SK-N-MC (cell line): ENCODE measurements at regions not wholly inside any gene's neighbourhood (a gene's known extent, or its start where the extent isn't known, plus 50 kb on each side); places are given as distances from the start of the nearest gene placed in this dataset.

Experiments
- DNase-seq: peaks from one replicate; pipeline ENCODE4 v3.0.0-alpha.2; 2011; ENCODE audit warnings: low read depth, low spot score
- H3K27ac ChIP-seq: fragments of 200-600 bp; sonication (generic); 2 replicates; pipeline ENCODE4 v1.5.1; 2016; ENCODE audit warnings: mixed run types
- H3K36me3 ChIP-seq: fragments of 200-600 bp; sonication (generic); 2 replicates; pipeline ENCODE4 v1.6.1; 2017; ENCODE audit warnings: antibody characterized with exemption, low read length, mixed read lengths; ENCODE audit not compliant: insufficient read depth
- H3K4me3 ChIP-seq: fragments of 200-600 bp; sonication (generic); 2 replicates; pipeline ENCODE4 v1.5.1; 2016
- H3K9ac ChIP-seq: fragments of 200-600 bp; sonication (generic); 2 replicates; pipeline ENCODE4 v1.8.0; 2017; ENCODE audit warnings: mixed run types, mixed read lengths; ENCODE audit not compliant: insufficient read length
- H3K9me3 ChIP-seq: fragments of 200-600 bp; sonication (generic); 2 replicates; pipeline ENCODE4 v1.6.1; 2017; ENCODE audit warnings: low read depth, mild to moderate bottlenecking, antibody characterized with exemption, low read length, moderate library complexity, mixed read lengths
- EZH2 ChIP-seq: fragments of 200-600 bp; sonication (generic); IDR thresholded peaks from one replicate; pipeline ENCODE4 v1.6.1; 2017; ENCODE audit warnings: antibody characterized with exemption
- FOXP2 ChIP-seq: optimal IDR thresholded peaks from 2 replicates; pipeline ENCODE3; 2011; ENCODE audit warnings: mild to moderate bottlenecking, moderate library complexity; ENCODE audit not compliant: insufficient read depth; ENCODE audit errors: extremely low read length, control extremely low read depth
- POLR2AphosphoS5 ChIP-seq: IDR thresholded peaks from 2 replicates; pipeline ENCODE4 v1.6.1; 2012; ENCODE audit warnings: mild to moderate bottlenecking, low read depth, low read length, borderline replicate concordance

DNA sequence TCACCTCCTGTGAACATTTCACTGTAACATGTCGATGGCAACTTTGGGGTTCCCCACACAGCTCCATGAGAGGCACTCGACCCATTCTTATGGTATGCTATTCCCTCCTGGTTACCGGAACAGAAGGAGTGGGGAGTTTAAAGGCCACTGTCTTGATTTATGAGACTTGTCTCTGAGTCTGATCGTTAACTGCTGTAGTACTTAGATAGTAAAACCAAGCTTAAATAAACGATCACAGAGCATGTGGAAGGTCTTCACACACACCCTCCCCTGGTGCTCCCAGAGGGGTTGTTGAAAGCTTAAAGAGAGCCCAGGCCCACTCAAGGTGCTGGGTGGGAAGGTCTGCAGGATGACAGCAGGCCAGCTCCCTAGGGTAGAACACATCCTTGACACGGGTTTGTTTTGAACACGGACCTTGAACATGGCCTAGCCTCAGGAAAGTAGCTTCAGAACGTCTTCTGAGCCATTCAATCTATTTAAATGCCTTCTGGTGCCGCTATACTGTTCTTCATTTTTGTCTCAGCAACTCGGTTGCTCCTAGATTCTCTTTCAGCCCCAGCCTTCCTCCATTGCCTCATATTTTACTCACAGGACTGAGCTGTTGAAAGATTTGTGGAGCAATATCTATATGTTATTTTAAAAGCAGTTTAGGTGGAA is 335.3 kb downstream of the FGFR2 start:
- TF ChIP-seq EZH2 (no peak), FOXP2 (no peak)
- H3K4me3 ChIP-seq: no peak overlapping the region
- H3K9ac ChIP-seq: no peak overlapping the region
- H3K27ac ChIP-seq: no peak overlapping the region
- no peak for DNase-seq
- H3K9me3 ChIP-seq: no peaks in the 10 kb centered on the region
- no peaks in the 10 kb centered on the region for H3K36me3 ChIP-seq

DNA sequence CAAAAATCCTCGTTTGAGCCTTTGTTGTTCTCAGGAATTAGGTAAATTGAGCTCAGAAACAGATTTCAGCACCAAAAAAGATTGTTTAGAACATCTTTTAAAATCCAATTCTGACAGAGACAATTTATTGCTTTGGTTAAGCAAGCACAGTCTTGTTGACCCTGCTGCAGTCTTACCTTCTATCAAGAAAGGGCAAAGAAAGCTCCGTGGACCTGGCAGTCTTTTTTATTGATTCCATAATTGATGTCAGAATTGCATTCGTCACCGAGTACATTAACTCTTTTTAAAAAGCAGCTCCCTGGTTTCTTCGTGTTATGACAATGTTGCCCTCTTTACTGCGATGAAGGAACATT is 334.8 kb downstream of the FGFR2 start:
- H3K27ac ChIP-seq: no peak overlapping the region
- TF ChIP-seq FOXP2 (no peak), POLR2AphosphoS5 (no peak), EZH2 (no peak)

DNA sequence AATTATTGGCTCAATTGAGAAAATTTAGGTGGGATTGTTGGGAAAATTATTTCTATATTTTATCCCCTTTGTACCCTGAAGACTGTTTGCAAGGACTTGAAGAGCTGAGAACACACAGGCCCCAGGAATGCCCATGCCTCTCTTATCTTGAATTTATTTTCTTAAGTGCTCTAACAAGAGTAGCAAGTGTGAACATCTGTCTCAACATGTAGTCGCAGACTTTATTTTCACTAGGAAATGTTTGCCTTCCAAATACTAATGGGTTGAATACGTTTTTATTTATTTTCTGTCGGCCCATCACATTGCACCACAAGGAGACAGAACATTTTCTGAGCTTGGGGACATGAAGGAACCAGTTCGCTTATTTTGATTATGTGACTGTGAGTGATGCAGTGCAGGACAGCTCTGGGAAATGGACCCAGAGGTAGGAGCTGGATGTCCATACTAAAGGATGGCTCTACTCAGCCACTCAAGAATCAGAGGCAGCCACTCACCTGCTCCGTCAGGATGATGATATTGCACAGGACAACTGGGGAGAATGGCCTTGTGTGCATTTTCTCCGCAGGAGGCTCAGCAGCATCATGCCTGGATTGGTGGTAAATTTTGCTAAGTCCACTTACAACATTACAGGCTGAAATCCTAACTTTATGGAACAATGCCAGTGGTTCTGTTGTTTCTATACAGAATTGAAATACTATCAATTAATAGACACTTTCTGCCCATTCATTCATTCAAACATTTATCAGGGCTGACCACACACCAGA is 332.7 kb downstream of the FGFR2 start:
- DNase-seq: no peak
- TF ChIP-seq FOXP2: no peak
- no peak for TF ChIP-seq EZH2
- TF ChIP-seq POLR2AphosphoS5: no peak
- no peak overlapping the region for H3K27ac ChIP-seq
- no peaks in the 10 kb centered on the region for H3K36me3 ChIP-seq
- no peak overlapping the region for H3K4me3 ChIP-seq
- H3K9ac ChIP-seq: no peak overlapping the region
- H3K9me3 ChIP-seq: no peaks in the 10 kb centered on the region

More for the DNA sequence above, 334.8 kb downstream of the FGFR2 start:
- no peak for DNase-seq
- H3K9me3 ChIP-seq: no peaks in the 10 kb centered on the region
- H3K36me3 ChIP-seq: no peaks in the 10 kb centered on the region
- no peak overlapping the region for H3K9ac ChIP-seq
- no peak overlapping the region for H3K4me3 ChIP-seq

DNA sequence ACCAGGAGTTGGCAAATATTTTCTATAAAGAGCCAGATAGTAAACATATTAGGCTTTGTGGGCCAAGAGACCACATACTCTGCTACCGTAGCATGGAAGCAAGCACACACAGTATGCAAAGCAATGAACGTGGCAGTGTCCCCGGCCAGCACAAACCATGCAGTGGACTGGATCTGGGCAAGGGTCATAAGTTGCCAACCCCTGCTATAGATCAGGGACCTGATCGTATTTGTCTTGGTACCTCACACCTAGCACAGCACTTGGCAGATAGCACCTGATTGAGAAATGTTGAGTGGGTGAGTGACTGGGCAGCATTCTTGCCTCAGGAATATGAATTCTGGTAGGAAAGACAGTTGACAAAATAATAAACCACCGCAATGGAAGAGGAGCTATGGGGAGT is 331.9 kb downstream of the FGFR2 start:
- Histone ChIP-seq H3K9ac (no peak overlapping the region), H3K9me3 (no peaks in the 10 kb centered on the region), H3K36me3 (no peaks in the 10 kb centered on the region), H3K4me3 (no peak overlapping the region), H3K27ac (no peak overlapping the region)
- DNase-seq: no peak
- TF ChIP-seq FOXP2: no peak
- no peak for TF ChIP-seq EZH2
- TF ChIP-seq POLR2AphosphoS5: no peak

DNA sequence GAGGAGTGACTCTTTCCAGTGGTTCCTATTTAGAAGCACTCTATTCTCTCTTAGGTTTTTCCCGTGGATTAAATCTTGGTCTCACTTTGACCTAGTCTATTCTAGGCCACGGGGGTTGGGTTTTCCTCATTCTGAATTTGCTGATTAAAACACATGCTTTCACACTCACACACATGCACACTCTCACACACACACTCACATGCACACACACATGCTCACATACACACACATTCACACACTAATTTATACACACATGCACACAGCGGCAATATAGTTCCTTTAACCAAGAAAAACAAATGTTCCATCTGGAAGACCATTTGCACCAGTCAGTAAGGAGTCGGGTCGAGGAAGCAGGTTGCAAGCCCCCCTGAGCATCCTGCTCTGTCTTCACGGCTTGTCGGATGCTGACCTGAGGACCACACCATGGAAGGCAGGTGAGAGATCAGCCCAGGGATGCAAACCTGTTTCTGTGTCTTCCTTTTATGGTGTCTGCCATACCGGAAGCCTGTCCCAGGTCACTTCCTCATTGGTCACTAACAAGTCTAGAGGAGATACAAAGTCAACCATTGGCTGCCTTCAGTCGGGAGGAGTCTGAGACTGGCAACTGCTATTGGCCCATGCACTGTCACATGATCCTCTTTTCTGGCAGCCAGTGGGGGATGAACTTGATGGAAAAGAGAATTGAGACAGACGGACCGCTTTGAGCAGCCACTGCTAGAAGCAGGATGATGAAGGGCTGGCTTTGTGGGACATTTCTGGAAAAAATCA is 330.8 kb downstream of the FGFR2 start:
- Histone ChIP-seq H3K27ac (no peak overlapping the region), H3K9me3 (no peaks in the 10 kb centered on the region), H3K9ac (no peak overlapping the region), H3K4me3 (no peak overlapping the region), H3K36me3 (no peaks in the 10 kb centered on the region)
- no peak for DNase-seq
- TF ChIP-seq EZH2 (no peak), POLR2AphosphoS5 (no peak), FOXP2 (no peak)

DNA sequence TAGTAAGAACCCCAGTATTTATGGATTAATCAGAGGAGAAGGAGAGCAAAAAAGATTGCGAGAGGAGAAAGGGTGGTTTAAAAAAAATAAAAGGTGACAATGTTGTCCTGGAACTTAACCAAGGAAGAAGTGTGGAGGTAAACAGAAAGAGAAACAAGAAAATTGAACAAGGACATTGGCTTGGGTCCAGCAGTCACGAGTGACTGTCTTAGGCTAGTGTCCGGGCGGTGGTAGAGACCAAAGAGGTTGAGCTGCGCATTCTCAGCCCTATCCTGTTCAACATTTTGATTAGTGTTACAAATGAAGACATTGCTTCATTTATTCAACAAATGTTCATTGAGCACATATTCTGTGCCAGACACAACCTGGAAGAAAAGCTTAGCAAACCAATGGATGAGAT is 329.9 kb downstream of the FGFR2 start:
- Histone ChIP-seq H3K27ac (no peak overlapping the region), H3K9ac (no peak overlapping the region), H3K9me3 (no peaks in the 10 kb centered on the region), H3K36me3 (no peaks in the 10 kb centered on the region), H3K4me3 (no peak overlapping the region)
- no peak for DNase-seq
- TF ChIP-seq POLR2AphosphoS5: no peak
- no peak for TF ChIP-seq EZH2
- no peak for TF ChIP-seq FOXP2

DNA sequence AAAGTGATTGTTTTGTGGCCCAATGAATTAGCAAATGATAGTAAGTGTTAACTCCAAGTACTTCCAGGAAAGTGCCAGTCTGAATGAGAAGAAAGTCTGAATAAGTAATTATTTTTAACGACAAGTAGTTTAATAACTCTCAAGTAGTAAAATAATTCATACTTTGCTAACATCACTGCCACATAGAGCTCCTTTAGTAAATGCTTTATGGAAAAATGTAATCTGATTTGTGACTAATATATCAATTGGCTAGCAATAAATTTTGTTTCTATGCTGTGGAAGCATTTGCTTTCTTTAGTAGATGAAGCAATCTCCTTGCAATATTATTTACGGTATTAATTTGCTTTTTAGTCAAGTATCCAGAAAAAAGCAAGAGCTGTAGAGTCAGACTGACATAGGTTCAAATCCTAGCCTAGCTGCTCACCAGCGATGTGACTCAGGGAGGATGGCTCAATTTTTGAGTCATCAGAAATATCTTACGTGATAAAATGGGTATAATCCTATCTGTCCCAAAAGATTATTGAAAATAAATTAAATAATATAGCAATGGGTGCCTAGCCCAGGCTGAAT is 329.3 kb downstream of the FGFR2 start:
- TF ChIP-seq POLR2AphosphoS5 (no peak), EZH2 (no peak), FOXP2 (no peak)
- no peak overlapping the region for H3K27ac ChIP-seq
- H3K9me3 ChIP-seq: no peaks in the 10 kb centered on the region
- DNase-seq: no peak
- H3K9ac ChIP-seq: no peak overlapping the region
- no peak overlapping the region for H3K4me3 ChIP-seq
- no peaks in the 10 kb centered on the region for H3K36me3 ChIP-seq

DNA sequence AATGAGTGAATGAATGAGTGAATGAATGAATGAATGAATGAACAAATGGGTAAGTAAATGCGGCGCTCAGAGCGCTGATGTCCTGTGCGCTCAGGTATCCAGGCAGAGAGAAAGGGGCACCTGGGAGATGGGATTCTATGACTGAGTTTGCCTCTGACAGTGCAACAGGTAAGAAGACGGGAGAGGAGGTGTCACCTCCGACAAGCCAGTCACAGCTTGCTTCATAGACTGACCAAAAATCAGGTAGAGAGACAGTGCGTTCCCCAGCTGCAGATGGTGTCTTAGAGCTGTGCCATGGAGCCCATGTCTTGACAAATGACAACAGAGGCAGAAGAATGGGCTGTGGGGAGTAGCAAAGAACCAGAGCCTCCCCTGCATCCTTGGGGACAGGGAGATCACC is 327.3 kb downstream of the FGFR2 start:
- no peak overlapping the region for H3K4me3 ChIP-seq
- H3K9ac ChIP-seq: no peak overlapping the region
- no peak overlapping the region for H3K27ac ChIP-seq
- H3K9me3 ChIP-seq: no peaks in the 10 kb centered on the region
- no peak for TF ChIP-seq EZH2
- no peak for TF ChIP-seq FOXP2
- TF ChIP-seq POLR2AphosphoS5: no peak
- no peaks in the 10 kb centered on the region for H3K36me3 ChIP-seq
- no peak for DNase-seq

DNA sequence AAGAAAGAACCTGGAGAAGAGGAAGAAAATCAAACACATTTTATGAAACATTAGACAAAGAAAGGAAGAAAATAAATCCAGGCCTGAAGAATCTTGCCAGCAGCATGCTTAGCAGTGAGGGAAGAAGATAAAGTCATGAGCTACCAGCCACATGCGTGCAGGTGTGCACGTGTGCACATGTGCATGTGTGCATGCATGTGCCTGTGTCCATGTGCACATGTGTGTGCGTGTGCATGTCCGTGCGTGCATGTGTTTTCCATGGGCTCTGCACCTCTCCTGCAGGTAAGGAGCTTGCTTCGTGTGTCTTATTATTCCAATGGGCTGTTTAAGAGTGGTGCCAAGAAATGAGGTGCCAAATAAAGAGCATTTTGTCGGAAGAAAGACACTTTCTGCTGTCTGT is 322.2 kb downstream of the FGFR2 start:
- H3K9ac ChIP-seq: no peak overlapping the region
- no peak overlapping the region for H3K27ac ChIP-seq
- H3K36me3 ChIP-seq: no peaks in the 10 kb centered on the region
- TF ChIP-seq POLR2AphosphoS5 (no peak), EZH2 (no peak), FOXP2 (no peak)
- H3K4me3 ChIP-seq: no peak overlapping the region
- no peak for DNase-seq
- H3K9me3 ChIP-seq: no peaks in the 10 kb centered on the region
